OCI-LY1 (cell line): ENCODE measurements at regions not wholly inside any gene's neighbourhood (a gene's known extent, or its start where the extent isn't known, plus 50 kb on each side); places are given as distances from the start of the nearest gene placed in this dataset.

Source experiments
- H2AFZ ChIP-seq: fragments of 200-600 bp; sonication (generic), shearing (Covaris generic); 2 replicates; pipeline ENCODE4 v1.6.0; 2014; ENCODE audit warnings: antibody characterized with exemption, mild to moderate bottlenecking, low read length
- H3F3A ChIP-seq: fragments of 200-600 bp; sonication (generic), shearing (Covaris generic); 2 replicates; pipeline ENCODE4 v1.6.0; 2014; ENCODE audit warnings: mild to moderate bottlenecking, antibody characterized with exemption, low read length, moderate library complexity; ENCODE audit not compliant: insufficient read depth
- H3K27ac ChIP-seq: fragments of 200-600 bp; sonication (generic); 2 replicates; pipeline ENCODE4 v1.5.1; 2014; ENCODE audit warnings: low read length, mixed run types, mild to moderate bottlenecking, low read depth; ENCODE audit not compliant: poor library complexity, severe bottlenecking
- H3K27me3 ChIP-seq: fragments of 200-600 bp; sonication (generic); 2 replicates; pipeline ENCODE4 v1.6.0; 2014; ENCODE audit warnings: antibody characterized with exemption, mild to moderate bottlenecking, low read length, moderate library complexity; ENCODE audit not compliant: insufficient read depth
- H3K36me3 ChIP-seq: fragments of 200-600 bp; sonication (generic); 2 replicates; pipeline ENCODE4 v1.6.1; 2014; ENCODE audit warnings: mild to moderate bottlenecking, antibody characterized with exemption, low read length, moderate library complexity, mixed read lengths; ENCODE audit not compliant: insufficient read depth
- H3K4me1 ChIP-seq: fragments of 200-600 bp; sonication (generic); 2 replicates; pipeline ENCODE4 v1.5.1; 2014; ENCODE audit warnings: mild to moderate bottlenecking, low read length, moderate library complexity; ENCODE audit not compliant: insufficient read depth, severe bottlenecking
- H3K4me2 ChIP-seq: fragments of 200-600 bp; sonication (generic), shearing (Covaris generic); 2 replicates; pipeline ENCODE4 v1.6.1; 2014; ENCODE audit warnings: low read length
- H3K4me3 ChIP-seq: fragments of 200-600 bp; sonication (generic); 2 replicates; pipeline ENCODE4 v1.5.1; 2014; ENCODE audit warnings: low read length, low read depth, mild to moderate bottlenecking, mixed read lengths; ENCODE audit not compliant: poor library complexity, severe bottlenecking
- H3K79me2 ChIP-seq: fragments of 200-600 bp; shearing (Covaris generic); 2 replicates; pipeline ENCODE4 v1.6.1; 2016; ENCODE audit warnings: mixed run types, low read length, mixed read lengths; ENCODE audit not compliant: insufficient read depth
- H3K9ac ChIP-seq: fragments of 200-600 bp; sonication (generic), shearing (Covaris generic); 2 replicates; pipeline ENCODE4 v1.6.1; 2014; ENCODE audit warnings: mild to moderate bottlenecking, low read length, mixed read lengths
- H3K9me2 ChIP-seq: fragments of 200-600 bp; sonication (generic), shearing (Covaris generic); 2 replicates; pipeline ENCODE4 v1.6.1; 2014; ENCODE audit warnings: low read depth, mild to moderate bottlenecking, low read length, mixed read lengths
- H3K9me3 ChIP-seq: fragments of 200-600 bp; shearing (Covaris generic); 2 replicates; pipeline ENCODE4 v1.6.1; 2014; ENCODE audit warnings: low read length, mixed read lengths
- H4K20me1 ChIP-seq: fragments of 200-600 bp; sonication (generic), shearing (Covaris generic); 2 replicates; pipeline ENCODE4 v1.6.0; 2016; ENCODE audit warnings: mild to moderate bottlenecking, low read length; ENCODE audit not compliant: insufficient read depth
- EZH2 ChIP-seq: fragments of 200-600 bp; sonication (generic), shearing (Covaris generic); IDR thresholded peaks from 2 replicates; pipeline ENCODE4 v1.8.0; 2017; ENCODE audit warnings: borderline replicate concordance, mixed run types, mild to moderate bottlenecking, antibody characterized with exemption, low read length, moderate library complexity, mixed read lengths
- TF ChIP-seq, protein P1 (sequence below): fragments of 200-600 bp; sonication (generic), shearing (Covaris generic); IDR thresholded peaks from 2 replicates; pipeline ENCODE4 v1.5.1; 2017; ENCODE audit warnings: mild to moderate bottlenecking, antibody characterized with exemption, low read length, moderate library complexity, mixed read lengths

DNA sequence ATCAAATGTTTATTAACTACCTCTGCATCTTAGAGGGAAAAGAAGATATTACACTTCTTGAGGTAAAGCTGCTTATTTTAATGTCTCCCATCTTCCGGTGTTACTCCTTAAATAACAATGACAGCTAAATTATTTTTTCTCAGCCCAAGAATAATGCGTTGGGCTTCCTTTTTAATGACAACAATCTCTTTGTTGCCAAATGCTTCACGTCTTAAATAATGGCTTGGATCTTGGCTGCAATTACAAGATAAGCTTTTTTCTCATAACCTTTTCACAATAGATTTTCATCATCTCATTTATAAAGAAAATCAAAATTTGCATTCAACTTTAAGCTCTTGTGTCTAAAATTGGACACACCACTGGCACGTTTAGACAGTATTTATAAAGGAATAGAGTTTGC is 89.2 kb upstream of the COL8A1 start:
- Histone ChIP-seq H3K4me1 (no peaks in the 10 kb centered on the region), H3K4me3 (no peak overlapping the region), H2AFZ (no peak overlapping the region), H3K9ac (no peak overlapping the region), H4K20me1 (no peaks in the 10 kb centered on the region), H3K79me2 (no peaks in the 10 kb centered on the region), H3K27ac (no peak overlapping the region), H3K9me2 (no peaks in the 10 kb centered on the region), H3K9me3 (no peaks in the 10 kb centered on the region), H3K36me3 (no peaks in the 10 kb centered on the region), H3K4me2 (no peak overlapping the region), H3F3A (no peaks in the 10 kb centered on the region), H3K27me3 (no peaks in the 10 kb centered on the region)
- TF ChIP-seq, protein P1, sequence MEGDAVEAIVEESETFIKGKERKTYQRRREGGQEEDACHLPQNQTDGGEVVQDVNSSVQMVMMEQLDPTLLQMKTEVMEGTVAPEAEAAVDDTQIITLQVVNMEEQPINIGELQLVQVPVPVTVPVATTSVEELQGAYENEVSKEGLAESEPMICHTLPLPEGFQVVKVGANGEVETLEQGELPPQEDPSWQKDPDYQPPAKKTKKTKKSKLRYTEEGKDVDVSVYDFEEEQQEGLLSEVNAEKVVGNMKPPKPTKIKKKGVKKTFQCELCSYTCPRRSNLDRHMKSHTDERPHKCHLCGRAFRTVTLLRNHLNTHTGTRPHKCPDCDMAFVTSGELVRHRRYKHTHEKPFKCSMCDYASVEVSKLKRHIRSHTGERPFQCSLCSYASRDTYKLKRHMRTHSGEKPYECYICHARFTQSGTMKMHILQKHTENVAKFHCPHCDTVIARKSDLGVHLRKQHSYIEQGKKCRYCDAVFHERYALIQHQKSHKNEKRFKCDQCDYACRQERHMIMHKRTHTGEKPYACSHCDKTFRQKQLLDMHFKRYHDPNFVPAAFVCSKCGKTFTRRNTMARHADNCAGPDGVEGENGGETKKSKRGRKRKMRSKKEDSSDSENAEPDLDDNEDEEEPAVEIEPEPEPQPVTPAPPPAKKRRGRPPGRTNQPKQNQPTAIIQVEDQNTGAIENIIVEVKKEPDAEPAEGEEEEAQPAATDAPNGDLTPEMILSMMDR = no peak
- TF ChIP-seq EZH2 = no peak

DNA sequence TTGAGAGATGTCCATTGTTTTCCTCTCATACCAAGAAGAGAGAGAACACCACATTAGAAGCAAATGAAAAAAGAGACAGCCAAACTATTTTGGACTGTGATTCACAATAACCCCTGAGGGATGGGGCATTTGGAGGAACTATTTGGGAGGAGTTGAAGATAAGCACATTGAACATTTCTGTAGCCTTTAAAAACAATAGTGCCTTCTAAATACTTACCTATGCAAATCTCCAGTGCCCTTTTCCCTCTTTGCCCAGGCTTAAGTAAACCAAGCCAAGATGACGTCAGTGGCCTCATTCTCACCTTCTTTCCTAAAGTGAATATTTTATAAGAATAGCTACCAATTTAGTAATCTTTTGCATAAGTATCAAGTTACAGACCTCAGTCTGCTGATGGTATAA is 89.7 kb upstream of the COL8A1 start:
- H3K27me3 ChIP-seq = no peaks in the 10 kb centered on the region
- no peak overlapping the region for H3K4me2 ChIP-seq
- no peaks in the 10 kb centered on the region for H4K20me1 ChIP-seq
- H3K36me3 ChIP-seq = no peaks in the 10 kb centered on the region
- H3K9me2 ChIP-seq = no peaks in the 10 kb centered on the region
- H3K9me3 ChIP-seq = no peaks in the 10 kb centered on the region
- no peak overlapping the region for H3K9ac ChIP-seq
- H3K4me3 ChIP-seq = no peak overlapping the region
- H3K27ac ChIP-seq = no peak overlapping the region
- H3K4me1 ChIP-seq = no peaks in the 10 kb centered on the region
- H2AFZ ChIP-seq = no peak overlapping the region
- no peaks in the 10 kb centered on the region for H3K79me2 ChIP-seq
- TF ChIP-seq EZH2 = no peak
- TF ChIP-seq, protein P1 = no peak
- H3F3A ChIP-seq = no peaks in the 10 kb centered on the region

DNA sequence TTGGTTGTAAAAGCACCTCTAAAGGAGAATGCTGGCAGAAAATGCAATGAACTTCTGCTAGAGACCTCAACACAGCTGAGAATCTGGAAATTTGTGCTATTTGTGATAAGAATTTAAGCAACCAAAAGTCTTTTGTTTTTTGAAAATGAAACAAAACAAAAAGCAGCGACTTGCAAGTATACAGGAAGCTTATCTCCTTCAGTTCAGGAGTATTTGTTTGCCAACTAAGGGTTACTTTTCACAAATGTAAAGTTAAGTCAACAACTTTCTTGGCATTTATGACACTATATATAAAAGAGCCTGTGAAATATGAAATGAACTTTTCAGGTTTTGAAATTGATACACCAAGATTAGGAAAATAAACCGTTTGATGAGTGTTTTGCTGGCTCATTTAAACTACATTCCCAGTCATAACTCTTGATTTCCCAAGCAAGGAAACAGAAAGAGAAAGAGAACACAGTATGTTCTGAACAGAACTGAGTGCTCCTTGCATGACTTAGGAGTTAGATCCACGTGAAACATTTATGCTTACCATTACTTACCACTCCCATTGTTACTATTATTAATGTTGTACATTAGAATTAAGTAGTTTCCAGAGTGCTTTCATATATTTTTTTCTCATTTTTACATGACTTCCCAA is 92.3 kb upstream of the COL8A1 start:
- TF ChIP-seq, protein P1 = no peak
- no peak for TF ChIP-seq EZH2
- no peak overlapping the region for H3K4me2 ChIP-seq
- H3K9me3 ChIP-seq = no peaks in the 10 kb centered on the region
- no peaks in the 10 kb centered on the region for H3K4me1 ChIP-seq
- H4K20me1 ChIP-seq = no peaks in the 10 kb centered on the region
- no peaks in the 10 kb centered on the region for H3K36me3 ChIP-seq
- no peak overlapping the region for H3K4me3 ChIP-seq
- no peaks in the 10 kb centered on the region for H3K27me3 ChIP-seq
- H2AFZ ChIP-seq = no peak overlapping the region
- H3F3A ChIP-seq = no peaks in the 10 kb centered on the region
- H3K27ac ChIP-seq = no peak overlapping the region
- no peaks in the 10 kb centered on the region for H3K79me2 ChIP-seq
- no peak overlapping the region for H3K9ac ChIP-seq
- H3K9me2 ChIP-seq = no peaks in the 10 kb centered on the region
